PFSK-1 (cell line): ENCODE measurements at regions not wholly inside any gene's neighbourhood (a gene's known extent, or its start where the extent isn't known, plus 50 kb on each side); places are given as distances from the start of the nearest gene placed in this dataset.

Source experiments
- FOXP2 ChIP-seq: optimal IDR thresholded peaks from 2 replicates; pipeline ENCODE3; 2011; ENCODE audit warnings: borderline replicate concordance, control low read depth, inconsistent platforms; ENCODE audit not compliant: insufficient read depth; ENCODE audit errors: extremely low read length, extremely low read depth
- POLR2AphosphoS5 ChIP-seq: IDR thresholded peaks from 2 replicates; pipeline ENCODE4 v1.6.1; 2012; ENCODE audit warnings: low read depth, mild to moderate bottlenecking, control low read depth, low read length, moderate library complexity
- SIN3A ChIP-seq: IDR thresholded peaks from 2 replicates; pipeline ENCODE4 v1.6.1; 2012; ENCODE audit warnings: mild to moderate bottlenecking, low read length, moderate library complexity, borderline replicate concordance; ENCODE audit not compliant: insufficient read depth
- TAF1 ChIP-seq: IDR thresholded peaks from 2 replicates; pipeline ENCODE4 v1.6.1; 2012; ENCODE audit warnings: low read length, control low read depth, borderline replicate concordance; ENCODE audit not compliant: insufficient read depth
- TF ChIP-seq, protein P1 (sequence below), 2 experiments: IDR thresholded peaks; 2 replicates each; pipeline versions ENCODE4 v1.6.1 to v1.8.0; 2011 to 2012; ENCODE audit warnings: low read depth in 2 of 2, low read length in 2 of 2, control low read depth in 1 of 2, inconsistent platforms in 1 of 2, mild to moderate bottlenecking in 1 of 2, moderate library complexity in 1 of 2; ENCODE audit not compliant: insufficient read depth in 1 of 2

DNA sequence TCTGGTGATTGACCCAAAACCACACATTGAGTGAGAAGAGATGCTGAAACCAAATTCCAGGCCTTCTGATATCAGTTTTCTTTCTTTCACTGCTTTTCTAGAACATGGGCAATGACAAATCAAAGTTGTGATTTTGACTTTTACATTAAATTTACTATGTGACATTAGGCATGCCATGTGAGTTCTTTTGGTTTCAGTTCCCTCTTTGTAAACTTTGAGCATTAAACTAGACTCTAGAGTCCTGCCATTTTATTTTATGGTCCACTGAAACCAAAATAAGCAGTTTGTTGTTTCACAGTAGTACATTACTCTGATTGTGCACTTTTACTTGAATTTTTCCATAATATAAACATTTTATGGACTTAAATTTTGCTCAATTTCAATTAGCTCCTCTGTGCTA lies 381.1 kb upstream of the SEMA3D start:
- TF ChIP-seq, protein P1, sequence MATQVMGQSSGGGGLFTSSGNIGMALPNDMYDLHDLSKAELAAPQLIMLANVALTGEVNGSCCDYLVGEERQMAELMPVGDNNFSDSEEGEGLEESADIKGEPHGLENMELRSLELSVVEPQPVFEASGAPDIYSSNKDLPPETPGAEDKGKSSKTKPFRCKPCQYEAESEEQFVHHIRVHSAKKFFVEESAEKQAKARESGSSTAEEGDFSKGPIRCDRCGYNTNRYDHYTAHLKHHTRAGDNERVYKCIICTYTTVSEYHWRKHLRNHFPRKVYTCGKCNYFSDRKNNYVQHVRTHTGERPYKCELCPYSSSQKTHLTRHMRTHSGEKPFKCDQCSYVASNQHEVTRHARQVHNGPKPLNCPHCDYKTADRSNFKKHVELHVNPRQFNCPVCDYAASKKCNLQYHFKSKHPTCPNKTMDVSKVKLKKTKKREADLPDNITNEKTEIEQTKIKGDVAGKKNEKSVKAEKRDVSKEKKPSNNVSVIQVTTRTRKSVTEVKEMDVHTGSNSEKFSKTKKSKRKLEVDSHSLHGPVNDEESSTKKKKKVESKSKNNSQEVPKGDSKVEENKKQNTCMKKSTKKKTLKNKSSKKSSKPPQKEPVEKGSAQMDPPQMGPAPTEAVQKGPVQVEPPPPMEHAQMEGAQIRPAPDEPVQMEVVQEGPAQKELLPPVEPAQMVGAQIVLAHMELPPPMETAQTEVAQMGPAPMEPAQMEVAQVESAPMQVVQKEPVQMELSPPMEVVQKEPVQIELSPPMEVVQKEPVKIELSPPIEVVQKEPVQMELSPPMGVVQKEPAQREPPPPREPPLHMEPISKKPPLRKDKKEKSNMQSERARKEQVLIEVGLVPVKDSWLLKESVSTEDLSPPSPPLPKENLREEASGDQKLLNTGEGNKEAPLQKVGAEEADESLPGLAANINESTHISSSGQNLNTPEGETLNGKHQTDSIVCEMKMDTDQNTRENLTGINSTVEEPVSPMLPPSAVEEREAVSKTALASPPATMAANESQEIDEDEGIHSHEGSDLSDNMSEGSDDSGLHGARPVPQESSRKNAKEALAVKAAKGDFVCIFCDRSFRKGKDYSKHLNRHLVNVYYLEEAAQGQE (IDR thresholded peaks at IDR 0.05; ENCODE audit: insufficient read depth in 1 of 2, low read depth in 2 of 2, low read length in 2 of 2): no peak
- TF ChIP-seq POLR2AphosphoS5: no peak
- no peak for TF ChIP-seq TAF1
- no peak for TF ChIP-seq SIN3A
- no peak for TF ChIP-seq FOXP2
